Mesothelial cell of epicardium (in vitro differentiated cells): ENCODE measurements at regions not wholly inside any gene's neighbourhood (a gene's known extent, or its start where the extent isn't known, plus 50 kb on each side); places are given as distances from the start of the nearest gene placed in this dataset.
"Not testable (repeated sequence)": the region's sequence is repeated elsewhere in the genome, so short reads cannot be mapped to it uniquely, and the experiment has no call there.

Source experiments
- DNase-seq, 2 experiments: peaks; one replicate each; pipeline ENCODE4 v3.0.0; 2021; ENCODE audit warnings: low spot score in 2 of 2; ENCODE audit not compliant: unreplicated experiment in 2 of 2
- H3K27ac Mint-ChIP-seq: 2 replicates; pipeline ENCODE4 v1.8.0; 2021; ENCODE audit warnings: mixed read lengths
- H3K27me3 Mint-ChIP-seq: 2 replicates; pipeline ENCODE4 v1.8.0; 2021; ENCODE audit warnings: low read depth, mixed read lengths
- H3K36me3 Mint-ChIP-seq: 2 replicates; pipeline ENCODE4 v1.8.0; 2021; ENCODE audit warnings: mixed read lengths
- H3K4me1 Mint-ChIP-seq: 2 replicates; pipeline ENCODE4 v1.8.0; 2021; ENCODE audit warnings: mixed read lengths
- H3K4me3 Mint-ChIP-seq: 2 replicates; pipeline ENCODE4 v1.8.0; 2021; ENCODE audit warnings: mild to moderate bottlenecking, moderate library complexity, mixed read lengths
- H3K9me3 Mint-ChIP-seq: 2 replicates; pipeline ENCODE4 v1.8.0; 2021; ENCODE audit warnings: mixed read lengths
- TF ChIP-seq, protein P1 (sequence below): fragments of 200-600 bp; sonication (generic); IDR thresholded peaks from one replicate; pipeline ENCODE4 v1.5.0; 2021; ENCODE audit warnings: antibody characterized with exemption; ENCODE audit not compliant: unreplicated experiment

DNA sequence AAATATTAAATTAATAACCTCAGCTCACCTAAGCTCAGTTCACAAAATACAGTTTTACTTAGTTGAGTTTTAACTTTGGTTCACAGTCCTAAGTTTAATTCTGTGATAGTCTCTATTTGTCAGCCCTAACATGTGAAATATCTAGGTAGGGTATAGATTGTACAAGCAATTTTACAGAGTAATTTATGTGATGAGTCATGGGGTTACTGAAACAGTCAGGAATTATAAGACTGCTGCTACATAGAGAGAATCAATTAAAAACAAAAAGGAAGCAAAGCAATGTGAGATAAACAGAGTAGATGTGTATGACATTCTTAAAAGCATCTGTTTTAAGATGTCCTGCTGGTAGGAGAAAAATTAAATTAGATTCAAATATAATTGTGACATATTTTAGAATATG is 1018.2 kb upstream of the KCND2 start:
- peaks cover 2% of the 10 kb centered on the region for H3K4me1 Mint-ChIP-seq
- H3K27ac Mint-ChIP-seq, result no peak overlapping the region
- H3K9me3 Mint-ChIP-seq, result no peaks in the 10 kb centered on the region
- TF ChIP-seq, protein P1, sequence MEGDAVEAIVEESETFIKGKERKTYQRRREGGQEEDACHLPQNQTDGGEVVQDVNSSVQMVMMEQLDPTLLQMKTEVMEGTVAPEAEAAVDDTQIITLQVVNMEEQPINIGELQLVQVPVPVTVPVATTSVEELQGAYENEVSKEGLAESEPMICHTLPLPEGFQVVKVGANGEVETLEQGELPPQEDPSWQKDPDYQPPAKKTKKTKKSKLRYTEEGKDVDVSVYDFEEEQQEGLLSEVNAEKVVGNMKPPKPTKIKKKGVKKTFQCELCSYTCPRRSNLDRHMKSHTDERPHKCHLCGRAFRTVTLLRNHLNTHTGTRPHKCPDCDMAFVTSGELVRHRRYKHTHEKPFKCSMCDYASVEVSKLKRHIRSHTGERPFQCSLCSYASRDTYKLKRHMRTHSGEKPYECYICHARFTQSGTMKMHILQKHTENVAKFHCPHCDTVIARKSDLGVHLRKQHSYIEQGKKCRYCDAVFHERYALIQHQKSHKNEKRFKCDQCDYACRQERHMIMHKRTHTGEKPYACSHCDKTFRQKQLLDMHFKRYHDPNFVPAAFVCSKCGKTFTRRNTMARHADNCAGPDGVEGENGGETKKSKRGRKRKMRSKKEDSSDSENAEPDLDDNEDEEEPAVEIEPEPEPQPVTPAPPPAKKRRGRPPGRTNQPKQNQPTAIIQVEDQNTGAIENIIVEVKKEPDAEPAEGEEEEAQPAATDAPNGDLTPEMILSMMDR, result no peak
- H3K4me3 Mint-ChIP-seq, result no peak overlapping the region
- no peaks in the 10 kb centered on the region for H3K36me3 Mint-ChIP-seq
- no peaks in the 10 kb centered on the region for H3K27me3 Mint-ChIP-seq
- DNase-seq, result no peak

DNA sequence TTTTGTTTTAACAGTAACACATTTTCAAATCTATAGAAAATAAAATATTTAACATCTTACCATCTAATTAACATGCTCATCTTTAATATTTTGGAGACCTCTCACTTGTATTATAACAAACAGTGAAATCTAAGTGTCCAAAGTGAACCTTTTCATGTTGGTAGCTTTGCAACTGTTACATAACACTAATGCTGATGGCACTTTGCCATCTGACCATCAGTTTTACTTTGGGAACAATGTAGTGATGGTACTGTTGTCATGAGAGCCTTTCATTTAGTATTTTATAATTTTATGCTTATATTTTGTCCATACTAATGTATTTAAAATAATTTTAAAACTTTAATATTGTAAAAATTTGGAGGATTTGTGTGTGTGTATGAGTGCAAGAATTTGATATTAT is 1017.0 kb upstream of the KCND2 start:
- H3K4me1 Mint-ChIP-seq, result peaks cover 2% of the 10 kb centered on the region
- H3K27me3 Mint-ChIP-seq, result no peaks in the 10 kb centered on the region
- H3K36me3 Mint-ChIP-seq, result no peaks in the 10 kb centered on the region
- no peak for DNase-seq
- H3K4me3 Mint-ChIP-seq, result no peak overlapping the region
- H3K27ac Mint-ChIP-seq, result no peak overlapping the region
- TF ChIP-seq, protein P1, result no peak
- H3K9me3 Mint-ChIP-seq, result no peaks in the 10 kb centered on the region

DNA sequence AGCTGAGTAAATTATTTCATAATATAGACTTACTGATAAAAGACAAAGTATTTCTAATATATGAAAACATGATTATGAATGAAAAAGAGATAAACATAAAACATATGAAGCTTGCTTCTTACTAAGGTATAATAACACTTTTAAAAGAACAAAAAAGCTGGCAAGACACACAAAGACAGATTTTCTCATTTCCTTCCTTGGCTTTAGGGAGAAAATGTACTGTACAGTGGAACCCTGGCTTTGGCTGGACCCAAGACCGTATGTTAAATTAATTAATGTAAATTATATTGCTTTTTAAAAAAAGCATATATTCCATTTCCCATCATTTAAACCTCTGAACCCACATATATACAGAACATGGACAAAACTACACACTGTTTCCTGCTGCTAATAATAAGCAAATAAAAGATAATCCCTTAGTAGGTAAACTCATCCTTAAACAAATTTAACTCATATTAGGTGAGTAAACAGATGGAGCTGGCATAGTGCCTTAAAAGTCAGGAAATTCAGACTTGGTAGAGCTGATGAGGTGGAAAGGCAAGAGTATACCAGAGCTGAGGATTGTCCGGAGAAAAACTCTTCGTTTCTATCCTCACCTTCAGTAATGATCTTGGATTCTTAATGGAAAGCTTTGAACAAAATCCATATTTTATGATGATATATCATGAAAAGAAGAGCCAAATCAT is 1016.4 kb upstream of the KCND2 start:
- H3K36me3 Mint-ChIP-seq, result no peaks in the 10 kb centered on the region
- no peaks in the 10 kb centered on the region for H3K9me3 Mint-ChIP-seq
- no peak overlapping the region for H3K4me3 Mint-ChIP-seq
- DNase-seq, result no peak
- H3K27me3 Mint-ChIP-seq, result no peaks in the 10 kb centered on the region
- no peak overlapping the region for H3K27ac Mint-ChIP-seq
- TF ChIP-seq, protein P1, result no peak
- H3K4me1 Mint-ChIP-seq, result peaks cover 2% of the 10 kb centered on the region

DNA sequence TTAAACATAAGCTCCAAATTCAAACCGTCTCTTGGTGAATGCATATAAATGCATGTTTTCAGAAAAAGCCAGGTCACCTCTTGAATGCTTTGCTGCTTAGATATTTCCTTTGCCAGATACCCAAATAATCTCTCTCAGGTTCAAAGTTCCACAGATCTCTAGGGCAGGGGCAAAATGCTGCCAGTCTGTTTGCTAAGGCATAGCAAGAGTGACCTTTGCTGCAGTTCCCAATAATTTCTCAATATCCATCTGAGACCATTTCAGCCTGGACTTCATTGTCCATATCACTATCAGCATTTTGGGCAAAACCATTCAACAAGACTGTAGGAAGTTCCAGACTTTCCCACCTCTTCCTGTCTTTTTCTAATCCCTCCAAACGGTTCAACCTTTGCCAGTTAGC is 1006.2 kb upstream of the KCND2 start:
- H3K36me3 Mint-ChIP-seq, H3K9me3 Mint-ChIP-seq, H3K4me3 Mint-ChIP-seq, H3K27me3 Mint-ChIP-seq, DNase-seq, H3K27ac Mint-ChIP-seq, H3K4me1 Mint-ChIP-seq: not testable (repeated sequence)

DNA sequence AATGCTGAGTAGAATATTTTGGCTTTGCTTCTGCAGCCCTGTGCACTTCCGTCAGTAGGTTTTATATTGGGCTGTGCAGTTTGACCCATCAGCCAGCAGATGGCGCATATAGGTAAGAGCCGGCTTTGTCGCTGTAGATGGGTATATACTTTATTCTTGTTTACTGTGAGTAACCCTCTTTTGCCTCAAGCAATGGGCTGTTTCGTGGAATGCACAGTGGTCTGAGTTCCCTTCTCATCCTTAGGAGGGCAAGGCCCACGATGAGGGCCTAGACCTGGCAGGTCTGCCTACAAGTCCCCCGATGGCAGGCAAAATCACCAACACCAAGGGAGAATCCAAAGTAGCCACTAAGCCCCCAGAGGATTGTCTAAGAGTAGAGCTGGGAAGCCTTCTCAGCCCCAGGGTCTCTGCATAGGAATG is 1002.9 kb upstream of the KCND2 start:
- H3K4me3 Mint-ChIP-seq, result no peak overlapping the region
- DNase-seq, result peak in 1 of 2 experiments; percentile 45
- H3K4me1 Mint-ChIP-seq, result peaks cover 3% of the 10 kb centered on the region
- no peaks in the 10 kb centered on the region for H3K36me3 Mint-ChIP-seq
- H3K27ac Mint-ChIP-seq, result no peak overlapping the region
- TF ChIP-seq, protein P1, result peak; percentile 81
- peaks cover 3% of the 10 kb centered on the region for H3K27me3 Mint-ChIP-seq
- H3K9me3 Mint-ChIP-seq, result no peaks in the 10 kb centered on the region

DNA sequence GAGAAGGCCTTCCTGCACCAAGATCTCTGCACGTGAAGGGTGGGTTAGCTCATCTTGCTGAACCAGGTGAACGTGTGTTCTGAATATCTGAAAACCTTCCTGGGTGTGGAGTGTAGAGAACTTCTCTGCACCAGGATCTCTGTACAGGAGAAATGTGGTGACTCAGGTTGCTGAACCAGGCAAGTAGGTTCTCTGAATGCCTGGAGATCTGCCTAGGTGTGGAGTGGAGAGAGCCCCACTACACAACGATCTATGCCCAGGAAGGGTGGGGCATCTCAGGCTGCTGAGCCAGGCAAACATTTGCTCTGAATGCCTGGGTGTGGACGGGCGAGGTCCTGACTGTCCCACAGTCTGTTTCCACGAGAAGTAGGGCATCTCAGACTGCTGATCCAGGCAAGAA is 1002.3 kb upstream of the KCND2 start:
- Mint-ChIP-seq H3K27ac (no peak overlapping the region), H3K4me3 (no peak overlapping the region), H3K4me1 (peaks cover 3% of the 10 kb centered on the region), H3K9me3 (no peaks in the 10 kb centered on the region), H3K27me3 (peaks cover 3% of the 10 kb centered on the region), H3K36me3 (no peaks in the 10 kb centered on the region)
- TF ChIP-seq, protein P1, result no peak
- DNase-seq, result peak in 1 of 2 experiments; percentile 35
